ENCODE measurements at regions not wholly inside any gene's neighbourhood (a gene's known extent, or its start where the extent isn't known, plus 50 kb on each side); places are given as distances from the start of the nearest gene placed in this dataset.

DNA sequence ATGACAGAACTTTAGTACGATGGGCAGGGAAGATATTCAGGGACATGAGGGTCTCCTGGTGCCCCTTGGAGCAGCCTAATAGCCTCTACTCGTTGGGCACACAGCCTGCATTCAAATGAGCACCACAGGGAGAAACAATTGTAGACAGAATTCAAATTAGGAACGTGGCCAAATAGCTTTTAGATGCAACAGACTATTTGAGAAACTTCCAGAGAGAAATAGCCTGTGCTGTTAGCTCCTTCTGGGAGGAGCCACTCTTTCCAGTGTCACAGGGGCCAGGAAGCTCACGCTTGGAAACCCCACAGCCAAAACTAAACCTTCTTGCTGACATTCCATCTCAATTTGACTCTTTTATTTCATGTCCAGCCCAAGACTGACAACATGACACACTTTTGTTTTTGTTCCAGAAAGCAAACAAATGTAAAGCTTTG is 114.5 kb downstream of the RPAP3 start:
- TF ChIP-seq, protein P1, sequence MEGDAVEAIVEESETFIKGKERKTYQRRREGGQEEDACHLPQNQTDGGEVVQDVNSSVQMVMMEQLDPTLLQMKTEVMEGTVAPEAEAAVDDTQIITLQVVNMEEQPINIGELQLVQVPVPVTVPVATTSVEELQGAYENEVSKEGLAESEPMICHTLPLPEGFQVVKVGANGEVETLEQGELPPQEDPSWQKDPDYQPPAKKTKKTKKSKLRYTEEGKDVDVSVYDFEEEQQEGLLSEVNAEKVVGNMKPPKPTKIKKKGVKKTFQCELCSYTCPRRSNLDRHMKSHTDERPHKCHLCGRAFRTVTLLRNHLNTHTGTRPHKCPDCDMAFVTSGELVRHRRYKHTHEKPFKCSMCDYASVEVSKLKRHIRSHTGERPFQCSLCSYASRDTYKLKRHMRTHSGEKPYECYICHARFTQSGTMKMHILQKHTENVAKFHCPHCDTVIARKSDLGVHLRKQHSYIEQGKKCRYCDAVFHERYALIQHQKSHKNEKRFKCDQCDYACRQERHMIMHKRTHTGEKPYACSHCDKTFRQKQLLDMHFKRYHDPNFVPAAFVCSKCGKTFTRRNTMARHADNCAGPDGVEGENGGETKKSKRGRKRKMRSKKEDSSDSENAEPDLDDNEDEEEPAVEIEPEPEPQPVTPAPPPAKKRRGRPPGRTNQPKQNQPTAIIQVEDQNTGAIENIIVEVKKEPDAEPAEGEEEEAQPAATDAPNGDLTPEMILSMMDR (IDR thresholded peaks at IDR 0.05; ENCODE audit: poor library complexity): no peak
- TF ChIP-seq EZH2 (IDR thresholded peaks at IDR 0.05; ENCODE audit: borderline replicate concordance): no peak
- TF ChIP-seq EZH2phosphoT487 (IDR thresholded peaks at IDR 0.05; ENCODE audit: low read depth, severe bottlenecking, unreplicated experiment): no peak
- Histone ChIP-seq H3K4me3 (no peak overlapping the region), H3K9me3 (ENCODE audit: low read depth) (no peaks in the 10 kb centered on the region), H3K27me3 (no peaks in the 10 kb centered on the region), H2AFZ (no peak overlapping the region), H3K4me1 (ENCODE audit: insufficient read depth) (no peaks in the 10 kb centered on the region), H3K27ac (peak overlapping the region; percentile 61), H3K36me3 (replicated peaks; ENCODE audit: insufficient read depth, low read depth) (no peaks in the 10 kb centered on the region), H3K79me2 (no peaks in the 10 kb centered on the region), H4K20me1 (ENCODE audit: insufficient read depth, poor library complexity, severe bottlenecking) (no peaks in the 10 kb centered on the region), H3K9me2 (replicated peaks; ENCODE audit: insufficient read depth) (no peaks in the 10 kb centered on the region), H3K4me2 (peak overlapping the region; percentile 52)
- DNase-seq (ENCODE audit: low spot score): peak; percentile 11
- WGBS (ENCODE audit: low lambda C conversion rate, missing lambda C conversion rate): 52% methylated on average over 4 of the region's 4 CpGs

DNA sequence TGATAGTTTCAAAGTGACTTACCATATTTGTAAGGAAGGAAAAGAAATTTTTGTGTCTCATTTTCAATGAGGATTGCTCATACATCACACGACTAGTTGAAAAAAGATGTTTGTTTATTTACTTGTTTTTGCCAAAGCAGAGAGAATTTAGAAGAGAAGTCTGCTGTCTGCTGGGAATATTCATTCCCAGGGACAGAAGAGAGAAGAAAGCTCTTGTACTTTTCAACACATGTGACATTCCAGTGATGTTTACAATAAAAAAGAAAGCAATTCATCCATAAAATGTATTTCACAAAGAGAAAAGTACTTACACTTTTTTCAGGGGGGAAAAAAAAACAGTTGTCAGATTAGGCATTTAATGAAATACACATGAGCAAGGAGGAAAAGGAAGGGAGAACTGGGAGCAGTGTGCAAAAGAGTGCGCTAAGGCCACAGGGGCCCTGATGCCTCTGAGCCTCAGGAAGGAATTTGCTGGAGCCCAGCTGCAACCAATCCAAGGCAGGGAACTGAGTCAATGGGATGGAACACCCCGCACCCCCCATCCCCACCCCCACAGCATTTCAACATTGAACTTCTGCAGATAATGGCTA is 115.0 kb downstream of the RPAP3 start:
- WGBS (ENCODE audit: low lambda C conversion rate, missing lambda C conversion rate): 60% methylated on average over 3 of the region's 3 CpGs
- H2AFZ ChIP-seq: no peak overlapping the region
- peak overlapping the region; percentile 61 for H3K27ac ChIP-seq
- H3K36me3 ChIP-seq (replicated peaks; ENCODE audit: insufficient read depth, low read depth): no peaks in the 10 kb centered on the region
- no peaks in the 10 kb centered on the region for H3K79me2 ChIP-seq
- no peaks in the 10 kb centered on the region for H4K20me1 ChIP-seq (ENCODE audit: insufficient read depth, poor library complexity, severe bottlenecking)
- no peak overlapping the region for H3K4me3 ChIP-seq
- peak; percentile 19 for DNase-seq (ENCODE audit: low spot score)
- no peaks in the 10 kb centered on the region for H3K9me3 ChIP-seq (ENCODE audit: low read depth)
- no peaks in the 10 kb centered on the region for H3K27me3 ChIP-seq
- no peaks in the 10 kb centered on the region for H3K9me2 ChIP-seq (replicated peaks; ENCODE audit: insufficient read depth)
- TF ChIP-seq EZH2phosphoT487 (IDR thresholded peaks at IDR 0.05; ENCODE audit: low read depth, severe bottlenecking, unreplicated experiment) (no peak), EZH2 (IDR thresholded peaks at IDR 0.05; ENCODE audit: borderline replicate concordance) (no peak)
- TF ChIP-seq, protein P1 (IDR thresholded peaks at IDR 0.05; ENCODE audit: poor library complexity): no peak
- H3K4me2 ChIP-seq: peak overlapping the region; percentile 52
- H3K4me1 ChIP-seq (ENCODE audit: insufficient read depth): no peaks in the 10 kb centered on the region

DNA sequence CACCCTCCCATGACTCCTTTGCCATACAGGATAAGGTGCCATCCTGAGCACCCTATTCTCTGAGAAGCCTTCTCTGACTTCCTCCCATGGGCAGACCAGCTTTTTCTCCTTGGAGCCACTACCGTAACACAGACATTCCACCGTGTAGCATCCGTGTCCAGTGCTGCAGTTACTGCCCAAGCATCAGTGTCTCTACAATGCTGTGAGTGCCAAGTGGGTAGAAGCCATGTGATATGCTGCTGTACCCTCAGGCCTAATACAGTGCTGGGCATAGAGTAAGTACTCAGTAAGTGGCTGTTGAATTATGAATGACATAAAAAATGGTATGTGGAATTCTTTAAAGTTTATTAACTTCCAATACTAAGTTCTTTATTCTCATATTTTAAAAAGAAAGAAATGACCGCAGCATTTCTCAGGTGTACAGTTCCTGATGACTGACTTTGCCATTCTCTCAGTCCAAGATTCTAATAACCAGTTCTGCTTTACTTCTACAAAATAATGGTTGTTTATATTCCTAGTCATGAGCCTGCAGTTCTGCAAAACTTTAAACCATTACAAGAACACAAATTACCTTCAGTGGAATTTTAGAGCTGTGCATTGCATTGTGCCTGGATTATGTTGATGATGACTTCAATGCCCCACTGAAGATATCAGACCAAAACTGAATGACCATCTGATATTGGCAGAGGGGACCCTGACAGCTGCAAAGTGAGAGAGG is 118.7 kb downstream of the RPAP3 start:
- Histone ChIP-seq H3K4me3 (no peak overlapping the region), H2AFZ (no peak overlapping the region), H4K20me1 (ENCODE audit: insufficient read depth, poor library complexity, severe bottlenecking) (no peaks in the 10 kb centered on the region), H3K4me1 (ENCODE audit: insufficient read depth) (no peaks in the 10 kb centered on the region), H3K79me2 (no peaks in the 10 kb centered on the region), H3K9me3 (ENCODE audit: low read depth) (no peaks in the 10 kb centered on the region), H3K27ac (no peak overlapping the region), H3K9me2 (replicated peaks; ENCODE audit: insufficient read depth) (no peaks in the 10 kb centered on the region), H3K36me3 (replicated peaks; ENCODE audit: insufficient read depth, low read depth) (no peaks in the 10 kb centered on the region), H3K4me2 (no peak overlapping the region), H3K27me3 (no peaks in the 10 kb centered on the region)
- WGBS (ENCODE audit: low lambda C conversion rate, missing lambda C conversion rate): 89% methylated on average over 4 of the region's 4 CpGs
- no peak for DNase-seq (ENCODE audit: low spot score)
- TF ChIP-seq, protein P1 (IDR thresholded peaks at IDR 0.05; ENCODE audit: poor library complexity): no peak
- TF ChIP-seq EZH2phosphoT487 (IDR thresholded peaks at IDR 0.05; ENCODE audit: low read depth, severe bottlenecking, unreplicated experiment): no peak
- TF ChIP-seq EZH2 (IDR thresholded peaks at IDR 0.05; ENCODE audit: borderline replicate concordance): no peak
